ENCODE measurements at regions not wholly inside any gene's neighbourhood (a gene's known extent, or its start where the extent isn't known, plus 50 kb on each side); places are given as distances from the start of the nearest gene placed in this dataset.
A peak's percentile ranks its signal among the peaks of the same experiment; 100 is the strongest.

GRCh38 chr16:80356365-80356764 lies 184.4 kb upstream of the DYNLRB2 start:
- DNase-seq (ENCODE audit: low spot score), result no peak

DNA sequence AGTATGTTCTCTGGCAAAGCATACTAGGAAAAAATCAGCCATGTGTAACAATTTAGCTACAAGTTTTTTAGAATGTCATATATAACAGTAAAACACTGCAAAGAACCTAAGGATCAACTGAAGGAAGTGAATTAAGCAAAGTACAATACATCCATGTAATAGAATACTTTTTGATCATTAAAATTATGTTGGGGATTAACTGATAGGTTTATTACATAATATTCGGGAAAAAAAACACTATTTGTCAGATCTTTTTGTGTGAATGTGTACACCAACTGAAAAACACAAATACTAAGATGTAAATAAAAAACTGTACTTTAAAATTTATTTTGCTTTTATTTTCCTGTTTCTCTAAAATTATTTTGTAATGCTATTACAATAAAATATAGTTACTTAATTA lies 185.5 kb upstream of the DYNLRB2 start:
- no peak for DNase-seq (ENCODE audit: low spot score)

GRCh38 chr16:80350061-80350460 lies 190.7 kb upstream of the DYNLRB2 start:
- DNase-seq (ENCODE audit: low spot score), result no peak

DNA sequence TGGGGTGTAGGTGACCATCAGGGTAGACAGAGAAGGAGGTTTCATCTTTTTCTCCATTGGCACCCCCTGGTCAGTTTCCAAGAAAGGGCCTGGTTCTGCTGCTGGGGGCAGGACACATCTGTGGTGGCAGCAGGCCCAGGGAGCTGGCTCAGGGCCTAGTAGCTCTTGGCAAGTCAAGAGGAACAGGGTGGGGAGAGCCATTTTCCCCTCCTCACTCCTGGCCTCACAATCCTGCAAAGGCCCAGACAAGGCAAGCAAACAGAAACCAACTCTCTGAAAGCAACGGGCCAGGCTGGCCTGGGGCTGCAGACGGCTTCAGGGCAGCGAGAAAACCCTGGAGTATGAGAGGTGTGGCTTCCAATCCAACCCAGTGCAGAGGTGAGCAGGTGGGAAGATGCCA lies 192.9 kb upstream of the DYNLRB2 start:
- DNase-seq (ENCODE audit: low spot score), result no peak

- DNase-seq (ENCODE audit: low spot score), result no peak
These were observed 193.8 kb upstream of the DYNLRB2 start for GRCh38 chr16:80347002-80347401.

DNA sequence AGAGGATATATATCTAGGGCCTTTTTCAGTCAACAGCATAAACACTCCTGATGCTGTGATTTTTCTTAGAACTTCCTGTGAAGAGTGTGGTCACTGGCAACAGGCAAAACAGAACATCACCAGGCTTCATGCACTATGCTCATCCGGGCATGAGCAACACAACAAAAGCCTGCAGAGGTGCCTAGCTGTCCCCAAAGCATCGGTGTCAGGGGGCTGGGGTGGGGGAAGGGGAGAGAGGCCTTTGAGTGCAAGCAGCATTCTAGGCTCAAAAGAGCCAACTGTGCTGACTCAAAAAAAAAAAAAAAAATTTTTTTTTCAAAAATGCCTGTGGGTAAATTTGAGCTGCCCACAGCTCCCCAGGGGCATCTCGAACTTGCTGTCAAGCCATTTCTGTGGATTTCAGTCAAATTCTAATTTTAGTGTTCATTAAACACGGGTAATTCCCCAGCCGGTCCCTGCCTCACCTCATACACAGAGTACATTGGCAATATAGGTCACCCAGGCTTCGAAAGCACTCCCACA lies 194.6 kb upstream of the DYNLRB2 start:
- peak; percentile 75 for DNase-seq (ENCODE audit: low spot score)

GRCh38 chr16:80345701-80346100 lies 195.1 kb upstream of the DYNLRB2 start:
- no peak for DNase-seq (ENCODE audit: low spot score)

GRCh38 chr16:80344570-80344969 lies 196.2 kb upstream of the DYNLRB2 start:
- DNase-seq (ENCODE audit: low spot score), result no peak

DNA sequence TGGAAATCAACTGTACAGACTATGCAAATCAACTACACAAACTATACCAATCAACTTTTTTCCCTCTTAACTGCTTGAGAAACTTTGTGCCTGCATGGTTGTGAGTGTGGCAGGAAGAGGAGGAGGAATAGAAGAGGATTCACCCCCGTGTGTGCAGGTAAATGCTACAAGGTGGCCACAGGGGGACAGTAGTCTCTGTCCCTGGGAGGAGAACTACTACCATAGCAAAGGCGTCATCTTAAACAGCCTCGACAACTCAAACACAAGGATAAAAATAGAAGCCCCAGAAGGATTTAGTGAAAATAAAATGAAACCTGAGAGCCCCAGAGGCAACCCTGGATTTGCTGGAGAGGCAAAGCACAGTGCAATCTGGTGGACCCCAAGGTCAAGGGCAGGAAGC lies 199.5 kb upstream of the DYNLRB2 start:
- no peak for DNase-seq (ENCODE audit: low spot score)

DNA sequence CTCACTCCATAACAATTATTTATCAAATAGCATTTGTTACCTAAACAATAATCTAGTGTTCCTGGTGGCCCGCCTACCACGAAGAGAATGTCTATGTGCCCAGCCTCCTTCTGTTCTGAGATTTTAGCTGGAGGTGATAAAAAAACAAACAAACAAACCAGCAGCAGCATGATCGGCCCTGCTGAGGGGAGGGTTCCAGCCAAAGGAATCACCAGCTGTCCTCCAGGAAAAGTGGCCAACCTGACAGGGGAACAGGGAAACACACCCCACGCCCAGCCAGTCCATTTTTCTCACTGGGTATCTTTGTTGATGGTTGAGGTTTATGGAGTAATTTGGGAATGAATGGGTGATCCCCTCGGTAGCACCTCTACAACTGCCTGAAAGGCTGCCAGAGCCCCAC lies 203.0 kb upstream of the DYNLRB2 start:
- no peak for DNase-seq (ENCODE audit: low spot score)

- no peak for DNase-seq (ENCODE audit: low spot score)
These were observed 210.0 kb upstream of the DYNLRB2 start for GRCh38 chr16:80330803-80331202.

- DNase-seq (ENCODE audit: low spot score), result no peak
These were observed 210.6 kb upstream of the DYNLRB2 start for GRCh38 chr16:80330150-80330549.

DNA sequence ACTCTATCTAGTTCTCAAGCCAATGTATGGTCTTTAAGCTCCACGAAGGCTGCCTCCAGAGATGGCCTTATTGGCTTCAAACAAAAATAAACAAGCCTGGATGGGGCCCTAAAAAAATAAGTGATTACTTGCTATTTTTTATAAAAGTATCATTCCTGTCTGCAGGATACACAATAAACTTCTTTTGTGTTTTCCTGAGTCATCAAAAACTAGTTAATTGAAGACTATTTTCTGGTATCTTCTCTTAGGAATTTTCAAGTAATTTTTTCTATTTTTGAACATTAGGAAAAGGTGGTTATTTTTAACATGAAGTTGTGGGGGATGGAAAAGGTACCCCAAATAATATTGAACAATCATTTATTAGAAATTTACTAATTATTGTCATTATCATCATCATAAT lies 213.1 kb upstream of the DYNLRB2 start:
- no peak for DNase-seq (ENCODE audit: low spot score)

- no peak for DNase-seq (ENCODE audit: low spot score)
These were observed 216.4 kb upstream of the DYNLRB2 start for GRCh38 chr16:80324371-80324770.

DNA sequence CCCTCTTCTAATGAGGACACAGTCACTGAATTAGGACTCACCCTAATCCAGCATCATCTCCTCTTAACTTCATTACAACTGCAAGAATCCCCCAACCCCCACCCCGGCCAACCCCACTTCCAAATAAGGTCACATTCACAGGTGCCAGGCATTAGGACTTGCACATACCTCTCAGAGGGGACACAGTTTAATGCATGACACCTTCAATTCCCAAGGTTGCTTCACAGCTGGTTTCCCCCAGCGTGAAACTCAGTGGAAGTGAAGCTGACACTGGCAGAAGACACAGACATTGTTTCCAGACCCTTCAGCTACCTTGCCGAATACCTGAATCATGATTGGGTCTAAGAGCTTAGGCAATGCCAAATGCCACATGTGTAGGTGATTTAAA lies 217.0 kb upstream of the DYNLRB2 start:
- no peak for DNase-seq (ENCODE audit: low spot score)

- no peak for DNase-seq (ENCODE audit: low spot score)
These were observed 217.5 kb upstream of the DYNLRB2 start for GRCh38 chr16:80323187-80323807.

DNA sequence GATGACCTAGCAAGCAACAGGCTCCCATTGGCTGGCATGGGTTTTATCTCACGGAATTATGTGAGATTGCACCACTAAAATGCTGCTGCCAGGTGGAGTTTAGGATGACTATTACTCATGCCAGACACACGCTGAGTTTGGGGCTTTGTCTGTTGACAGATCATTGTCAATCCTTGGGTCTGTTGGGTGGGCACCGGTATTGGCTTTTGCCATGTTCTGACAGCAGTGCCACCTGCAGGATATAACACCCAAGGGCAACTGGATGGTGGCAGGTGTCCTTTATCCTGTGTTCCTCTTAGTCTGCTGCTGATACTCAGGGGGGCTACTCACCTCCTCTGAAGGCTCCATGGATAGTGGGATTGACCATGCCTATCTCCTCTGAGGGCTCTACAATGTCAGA lies 221.6 kb upstream of the DYNLRB2 start:
- no peak for DNase-seq (ENCODE audit: low spot score)

DNA sequence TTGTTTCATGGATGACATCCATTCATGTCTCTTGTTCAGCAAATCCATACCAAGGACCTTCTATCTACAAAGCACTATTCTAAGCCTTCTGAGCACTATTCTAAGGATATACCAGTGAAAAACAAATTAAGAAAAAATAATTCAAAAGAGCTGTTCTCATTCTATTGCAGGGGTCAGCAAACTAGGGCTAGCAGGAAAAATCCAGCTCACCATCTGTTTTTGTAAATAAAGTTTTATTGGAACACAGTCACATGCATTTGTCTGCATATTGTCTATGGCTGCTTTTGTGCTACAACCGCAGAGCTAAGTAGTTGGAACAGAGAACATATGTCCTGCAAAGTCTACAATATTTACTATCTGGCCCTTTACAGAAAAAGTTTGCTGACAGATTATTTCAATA lies 222.7 kb upstream of the DYNLRB2 start:
- DNase-seq (ENCODE audit: low spot score), result no peak

- DNase-seq (ENCODE audit: low spot score), result peak; percentile 24
These were observed 223.2 kb upstream of the DYNLRB2 start for GRCh38 chr16:80317599-80318037.

DNA sequence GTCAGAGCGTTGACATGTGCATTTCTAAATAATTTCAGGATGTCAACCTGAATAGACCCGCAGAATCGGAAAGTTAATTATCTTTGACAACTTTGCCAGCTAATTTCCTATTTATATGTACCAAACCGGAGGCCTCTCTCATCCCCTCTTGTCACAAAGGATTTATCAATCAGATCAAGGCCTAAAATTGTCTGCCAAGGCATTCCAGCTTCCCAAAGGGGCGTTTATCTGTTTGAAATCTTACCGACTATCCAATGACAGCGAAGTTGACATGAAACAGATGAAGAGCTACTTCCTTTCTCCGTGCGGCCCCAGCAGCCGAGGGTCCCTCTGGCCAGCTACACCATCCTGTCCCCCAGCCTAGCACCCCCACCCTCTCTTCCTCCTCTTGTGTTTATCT lies 223.7 kb upstream of the DYNLRB2 start:
- DNase-seq (ENCODE audit: low spot score), result no peak

GRCh38 chr16:80314042-80314441 lies 226.8 kb upstream of the DYNLRB2 start:
- no peak for DNase-seq (ENCODE audit: low spot score)

DNA sequence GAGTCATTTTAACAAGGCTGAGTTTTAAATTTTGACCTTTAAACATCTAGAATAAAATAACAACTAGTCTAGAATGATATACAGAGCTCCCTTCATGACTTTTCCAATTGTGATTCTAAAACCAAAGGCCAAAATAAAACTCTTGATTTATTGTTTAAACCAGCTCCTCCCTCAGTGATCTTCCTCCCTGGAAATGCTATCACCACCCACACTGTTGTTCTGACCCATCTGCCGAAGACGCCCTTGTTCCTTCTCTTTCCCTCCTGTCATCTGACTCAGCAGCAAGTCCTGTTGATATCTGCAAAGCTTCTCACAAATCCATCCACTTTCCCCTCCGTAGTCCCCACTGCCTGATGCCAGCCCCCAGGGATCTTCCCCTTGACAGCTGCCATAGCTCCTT lies 231.6 kb upstream of the DYNLRB2 start:
- DNase-seq (ENCODE audit: low spot score), result no peak

DNA sequence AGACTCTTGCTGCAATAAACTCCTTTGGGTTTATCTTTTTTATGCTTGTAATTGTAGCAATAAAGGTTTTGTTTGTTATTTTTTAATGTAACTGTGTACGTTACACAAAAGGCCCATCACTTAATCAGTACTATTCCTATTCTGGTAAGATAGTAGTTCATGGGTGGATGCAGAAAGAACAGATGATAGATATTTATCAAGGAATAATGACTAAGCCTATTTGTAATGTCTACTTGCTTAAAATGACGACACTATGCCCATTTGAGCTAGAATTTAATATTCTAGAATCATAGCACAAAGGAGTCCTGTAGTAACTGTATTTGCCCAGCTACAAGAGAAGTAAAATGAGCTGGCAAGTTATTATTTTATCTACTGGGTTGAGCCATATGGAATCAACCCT lies 235.4 kb upstream of the DYNLRB2 start:
- no peak for DNase-seq (ENCODE audit: low spot score)

GRCh38 chr16:80303691-80304090 lies 237.1 kb upstream of the DYNLRB2 start:
- no peak for DNase-seq (ENCODE audit: low spot score)

Measured in AG20443 (cell line).